HG03439 (cell line): ENCODE measurements at regions not wholly inside any gene's neighbourhood (a gene's known extent, or its start where the extent isn't known, plus 50 kb on each side); places are given as distances from the start of the nearest gene placed in this dataset.

Experiments used
- ATAC-seq: cut with Tn5 transposase; IDR thresholded peaks from one replicate; pipeline ENCODE4 v1.9.1; 2021; ENCODE audit warnings: mild to moderate bottlenecking, moderate library complexity; ENCODE audit not compliant: unreplicated experiment

DNA sequence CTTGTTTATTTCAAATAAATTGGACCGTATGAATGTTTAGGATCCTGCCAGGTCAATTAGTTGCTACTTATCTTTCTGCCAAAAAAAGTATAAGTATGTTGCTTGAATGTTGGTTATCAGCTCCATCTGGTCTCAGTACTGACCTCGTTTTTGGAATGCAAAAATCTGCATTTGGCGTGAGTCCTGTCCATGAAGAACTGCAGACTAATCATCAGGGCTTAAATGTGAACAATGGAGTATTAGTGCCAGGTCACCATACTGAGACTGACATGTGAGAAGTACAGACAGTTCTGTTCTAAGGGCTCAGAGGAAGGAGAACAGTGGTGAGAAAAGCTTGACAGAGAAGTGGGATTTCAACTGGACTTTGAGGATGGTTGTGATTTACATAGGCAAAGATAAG lies 393.1 kb upstream of the SLC14A2 start:
- ATAC-seq: no peak

DNA sequence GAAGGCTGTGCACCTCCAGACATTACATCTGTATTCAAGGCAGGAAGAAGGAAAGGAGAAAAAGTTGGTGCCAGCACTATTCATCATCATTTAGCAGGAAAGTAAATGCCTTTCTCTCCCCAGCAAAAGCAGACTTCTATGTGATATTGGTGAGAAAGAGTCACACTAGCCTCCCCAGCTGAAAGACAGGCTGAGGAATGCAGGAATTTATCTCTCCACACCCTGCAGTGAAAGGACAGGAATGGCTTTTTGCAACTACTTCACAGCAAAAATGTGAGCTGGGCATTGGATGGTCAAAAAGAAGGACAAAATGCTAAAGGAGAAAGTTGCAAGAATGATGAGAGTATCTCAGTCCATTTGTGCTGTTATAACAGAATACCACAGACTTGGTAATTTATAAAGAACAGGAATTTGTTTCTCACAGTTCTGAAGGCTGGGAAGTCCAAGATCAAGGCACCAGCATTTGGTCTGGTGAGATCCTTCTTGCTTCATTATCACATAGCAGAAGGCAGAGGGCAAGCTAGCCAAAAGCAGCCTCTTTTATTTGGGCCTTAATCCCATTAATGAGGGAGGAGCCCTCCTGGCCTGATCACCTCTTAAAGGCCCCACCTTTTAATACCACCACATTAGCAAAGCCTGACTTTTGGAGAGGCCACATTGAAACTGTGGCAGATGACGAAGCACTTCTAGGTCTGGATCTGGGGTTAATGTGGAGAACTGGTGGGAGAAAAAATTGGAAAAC lies 388.1 kb upstream of the SLC14A2 start:
- no peak for ATAC-seq

DNA sequence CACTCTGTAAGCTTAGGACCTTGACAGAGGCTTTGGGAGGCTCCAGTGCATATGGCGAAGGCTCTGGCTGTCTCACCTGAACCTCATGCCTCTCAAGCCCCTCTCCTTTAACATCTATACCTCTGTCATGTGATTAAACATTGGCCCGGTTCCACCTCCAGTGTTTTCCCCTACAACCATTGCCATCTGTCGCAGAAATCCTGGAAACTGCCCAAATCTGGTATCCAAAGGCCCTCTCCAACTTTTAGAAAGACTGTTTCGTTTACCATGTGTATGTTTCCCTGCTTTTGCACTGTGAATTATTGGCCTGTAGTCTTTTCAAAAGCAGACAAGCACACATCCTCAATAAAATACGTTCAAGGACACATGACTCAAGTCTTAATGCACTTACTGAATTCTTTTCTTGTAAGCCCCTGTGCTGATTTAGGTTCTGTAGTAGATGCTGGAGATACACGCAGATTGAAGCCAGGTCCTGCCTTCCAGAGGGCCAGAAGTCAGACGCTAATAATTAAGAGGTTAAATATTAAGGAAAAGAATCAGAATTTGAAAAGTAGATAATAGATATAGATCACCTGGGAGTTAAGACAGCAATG lies 386.4 kb upstream of the SLC14A2 start:
- ATAC-seq: no peak

DNA sequence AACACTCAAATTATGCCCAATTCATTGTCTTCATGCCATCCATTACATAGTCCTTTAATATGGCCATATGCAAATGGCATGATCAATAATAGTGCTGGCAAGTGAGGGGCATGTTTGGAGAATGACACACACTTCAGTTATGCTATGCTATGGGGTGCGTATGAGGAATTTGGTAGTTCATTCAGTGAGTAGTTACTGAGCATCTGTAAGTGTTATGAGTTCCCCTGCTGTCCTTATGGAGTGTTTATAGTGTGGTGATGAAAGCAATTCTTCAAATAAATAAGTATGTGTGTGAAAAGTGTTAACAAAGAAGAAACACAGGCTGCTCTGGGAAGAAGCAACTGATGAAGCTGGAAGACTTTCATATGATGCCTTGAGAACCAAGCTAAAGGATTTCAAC lies 383.7 kb upstream of the SLC14A2 start:
- ATAC-seq: no peak

- no peak for ATAC-seq
Observed at GRCh38 chr18:45232061-45232460, 383.2 kb upstream of the SLC14A2 start.

GRCh38 chr18:45236676-45237075 lies 378.6 kb upstream of the SLC14A2 start:
- no peak for ATAC-seq

GRCh38 chr18:45237343-45238098 lies 377.8 kb upstream of the SLC14A2 start:
- no peak for ATAC-seq

GRCh38 chr18:45241271-45241670 lies 374.0 kb upstream of the SLC14A2 start:
- no peak for ATAC-seq

GRCh38 chr18:45241982-45242565 lies 373.2 kb upstream of the SLC14A2 start:
- ATAC-seq: no peak

- ATAC-seq: no peak
Observed at GRCh38 chr18:45243340-45244110, 371.8 kb upstream of the SLC14A2 start.

DNA sequence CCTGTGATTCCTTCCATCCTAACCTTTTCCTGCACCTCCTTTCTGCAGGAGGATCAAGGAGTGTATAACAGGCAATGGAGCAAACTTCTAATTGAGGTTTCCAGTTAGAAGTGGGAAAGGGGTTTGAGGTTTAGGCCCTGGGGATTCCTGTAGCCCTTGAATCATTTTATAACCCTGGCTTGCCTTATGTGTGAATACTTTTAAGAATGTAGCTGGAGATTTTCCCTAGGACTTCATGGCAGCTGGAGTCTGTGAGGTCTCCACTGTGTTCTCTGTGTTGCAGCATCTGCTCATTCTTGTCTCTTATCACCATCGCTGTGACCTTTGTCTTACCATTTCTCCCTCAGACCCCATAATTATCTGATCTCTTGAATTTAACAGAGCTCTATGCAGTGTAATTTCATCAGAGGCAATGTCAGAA lies 370.2 kb upstream of the SLC14A2 start:
- ATAC-seq: no peak

DNA sequence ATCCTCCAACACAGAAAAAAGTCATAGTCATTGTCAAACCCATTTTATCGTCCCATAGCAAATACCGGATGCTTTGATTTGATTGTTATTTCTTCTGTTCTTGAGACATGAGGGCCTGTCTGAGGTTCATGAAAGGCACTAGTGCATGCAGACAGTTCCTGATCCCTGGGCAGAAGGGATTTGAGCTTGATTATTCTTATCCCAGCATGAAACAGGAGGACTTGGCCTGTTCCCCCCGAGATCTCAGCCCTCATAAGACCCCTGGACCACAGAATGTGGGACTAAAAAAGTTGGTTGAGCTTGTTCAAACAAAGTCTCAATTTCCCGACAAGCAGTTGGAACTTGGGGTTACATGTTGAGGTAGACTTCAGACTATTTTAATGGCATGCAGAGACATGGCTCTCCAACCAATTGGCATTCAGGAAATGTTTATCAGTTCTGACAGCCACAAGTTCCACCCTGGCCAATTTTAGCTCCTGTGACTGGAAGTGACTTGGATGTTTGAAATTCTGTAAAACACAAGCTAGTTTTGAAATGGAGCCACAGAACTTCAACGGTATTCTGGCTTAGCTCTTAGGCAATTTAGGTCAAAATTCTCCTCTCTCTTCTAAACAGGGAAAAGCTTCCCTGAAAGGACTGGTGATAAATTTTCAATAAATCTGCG lies 366.9 kb upstream of the SLC14A2 start:
- ATAC-seq: no peak

- ATAC-seq: no peak
Observed at GRCh38 chr18:45249246-45249661, 366.0 kb upstream of the SLC14A2 start.

- no peak for ATAC-seq
Observed at GRCh38 chr18:45250479-45250878, 364.8 kb upstream of the SLC14A2 start.

DNA sequence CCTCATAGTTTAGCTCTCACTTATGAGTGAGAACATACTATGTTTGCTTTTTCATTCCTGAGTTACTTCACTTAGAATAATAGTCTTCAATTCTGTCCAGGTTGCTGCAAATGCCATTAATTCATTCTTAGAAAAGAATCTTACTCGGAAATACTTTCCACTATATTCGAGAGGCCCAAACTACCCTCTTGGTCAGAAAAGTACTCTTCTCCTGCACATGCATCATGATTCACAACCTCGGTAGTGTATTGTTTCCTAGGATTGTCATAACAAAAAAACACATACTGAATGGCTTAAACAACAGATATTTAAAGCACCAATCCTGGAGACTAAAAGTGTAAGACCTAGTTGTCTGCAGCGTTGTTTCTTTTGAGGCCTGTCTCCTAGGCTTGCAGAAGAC lies 364.0 kb upstream of the SLC14A2 start:
- ATAC-seq: no peak

- no peak for ATAC-seq
Observed at GRCh38 chr18:45252474-45252873, 362.8 kb upstream of the SLC14A2 start.

DNA sequence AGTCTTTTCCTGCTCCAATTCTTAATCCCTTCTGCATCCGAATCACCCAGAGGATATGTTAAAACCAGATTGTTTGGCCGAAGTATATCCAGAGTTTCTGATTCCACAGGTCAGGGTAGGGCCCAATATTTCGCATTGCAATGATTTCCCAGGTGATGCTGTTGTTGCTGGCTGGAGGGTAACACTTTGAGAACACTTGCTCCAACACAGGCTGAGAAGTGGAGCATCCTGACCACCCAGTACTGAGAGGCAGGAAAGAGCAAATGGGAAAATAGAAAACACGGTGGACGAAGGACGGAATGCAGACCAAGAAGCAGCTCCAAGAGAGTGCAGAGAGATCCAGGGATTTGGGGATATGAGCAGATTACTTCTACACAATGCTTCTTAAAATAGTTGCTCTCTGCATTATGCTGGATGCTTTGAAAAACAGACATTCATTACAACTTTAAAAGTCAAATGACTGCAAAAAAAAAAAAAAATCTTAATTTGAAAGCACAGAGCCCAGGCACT lies 362.2 kb upstream of the SLC14A2 start:
- no peak for ATAC-seq

DNA sequence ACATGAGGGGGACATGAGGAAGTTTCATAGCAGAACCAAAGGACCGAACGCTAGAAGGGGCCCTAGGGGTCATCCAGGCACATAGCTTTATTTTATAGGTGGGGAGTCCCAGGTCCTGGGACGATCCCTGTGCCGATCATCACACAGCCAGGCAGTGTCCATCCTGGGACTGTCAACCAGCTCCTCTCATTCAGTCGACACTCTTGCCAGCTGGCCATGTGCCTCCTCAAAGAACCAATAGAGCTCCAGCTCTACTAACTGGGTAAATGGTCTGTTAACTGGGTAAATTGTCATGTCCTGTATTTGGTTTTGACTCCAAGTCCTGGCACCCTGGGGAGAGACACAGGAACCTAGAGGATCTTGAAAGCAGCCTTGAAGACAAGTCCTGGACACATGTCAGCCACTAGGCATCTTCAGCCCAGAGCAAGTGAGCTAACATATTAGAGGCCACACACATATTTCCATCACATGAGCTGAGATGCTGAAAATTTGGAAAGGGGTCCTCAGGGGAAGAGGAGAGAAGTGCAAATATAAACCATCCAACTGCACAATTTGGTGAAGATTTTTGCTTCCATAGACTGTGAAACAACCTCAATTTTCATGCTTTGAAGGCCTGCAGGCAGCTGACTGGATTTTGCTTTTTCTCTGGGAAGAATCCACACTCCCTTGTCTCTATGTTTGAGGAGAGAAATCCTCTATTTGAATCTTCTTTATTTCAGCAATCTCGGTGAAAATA lies 361.1 kb upstream of the SLC14A2 start:
- no peak for ATAC-seq

DNA sequence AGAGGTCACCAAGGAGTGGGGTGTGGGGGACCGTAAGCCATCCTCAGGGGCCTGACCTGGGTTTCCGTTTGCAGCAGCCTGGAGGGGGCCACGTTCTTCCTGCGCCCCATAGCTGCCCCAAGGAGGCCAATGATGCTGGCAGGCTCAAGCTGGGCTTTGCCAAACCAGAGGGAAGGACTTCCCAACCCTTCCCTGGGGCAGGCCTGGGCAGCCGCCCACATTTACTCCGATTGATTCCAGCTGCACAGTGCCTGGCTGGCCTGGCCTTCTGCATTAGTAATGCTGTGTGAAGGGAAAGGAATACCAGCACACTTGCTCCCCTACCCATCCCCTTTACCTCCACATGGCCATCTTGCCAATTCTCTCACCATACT lies 360.6 kb upstream of the SLC14A2 start:
- no peak for ATAC-seq
